GM12864 (cell line): ENCODE measurements at regions not wholly inside any gene's neighbourhood (a gene's known extent, or its start where the extent isn't known, plus 50 kb on each side); places are given as distances from the start of the nearest gene placed in this dataset.

ENCODE experiments used
- DNase-seq: peaks from one replicate; pipeline ENCODE4 v3.0.0-alpha.2; 2011; ENCODE audit warnings: low read depth
- H3K4me3 ChIP-seq: 2 replicates; pipeline ENCODE4 v1.5.1; 2011; ENCODE audit warnings: mild to moderate bottlenecking, low read depth, low read length, control low read depth
- TF ChIP-seq, protein P1 (sequence below): IDR thresholded peaks from 2 replicates; pipeline ENCODE4 v1.5.1; 2011; ENCODE audit warnings: low read depth, mild to moderate bottlenecking, moderate library complexity, low read length, control low read depth, inconsistent platforms; ENCODE audit errors: missing control alignments

DNA sequence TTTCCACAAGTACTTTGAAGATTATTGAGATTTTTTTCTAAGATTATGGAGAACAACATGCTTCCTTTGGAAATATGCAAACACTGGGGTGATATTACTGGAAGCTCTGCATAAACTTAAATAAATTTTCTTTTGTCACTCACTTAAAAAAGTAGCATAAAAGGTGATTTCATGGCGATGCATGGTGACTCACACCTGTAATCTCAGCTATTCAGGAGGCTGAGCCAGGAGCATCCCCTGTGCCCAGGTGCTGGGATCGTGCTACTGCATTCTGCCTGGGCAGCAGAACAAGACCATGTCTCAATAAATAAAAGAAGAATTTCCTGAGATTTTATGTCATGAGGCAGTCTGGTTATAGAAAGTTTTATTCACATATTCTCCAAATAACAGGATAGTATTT is 679.1 kb upstream of the CDH2 start:
- no peak overlapping the region for H3K4me3 ChIP-seq
- TF ChIP-seq, protein P1, sequence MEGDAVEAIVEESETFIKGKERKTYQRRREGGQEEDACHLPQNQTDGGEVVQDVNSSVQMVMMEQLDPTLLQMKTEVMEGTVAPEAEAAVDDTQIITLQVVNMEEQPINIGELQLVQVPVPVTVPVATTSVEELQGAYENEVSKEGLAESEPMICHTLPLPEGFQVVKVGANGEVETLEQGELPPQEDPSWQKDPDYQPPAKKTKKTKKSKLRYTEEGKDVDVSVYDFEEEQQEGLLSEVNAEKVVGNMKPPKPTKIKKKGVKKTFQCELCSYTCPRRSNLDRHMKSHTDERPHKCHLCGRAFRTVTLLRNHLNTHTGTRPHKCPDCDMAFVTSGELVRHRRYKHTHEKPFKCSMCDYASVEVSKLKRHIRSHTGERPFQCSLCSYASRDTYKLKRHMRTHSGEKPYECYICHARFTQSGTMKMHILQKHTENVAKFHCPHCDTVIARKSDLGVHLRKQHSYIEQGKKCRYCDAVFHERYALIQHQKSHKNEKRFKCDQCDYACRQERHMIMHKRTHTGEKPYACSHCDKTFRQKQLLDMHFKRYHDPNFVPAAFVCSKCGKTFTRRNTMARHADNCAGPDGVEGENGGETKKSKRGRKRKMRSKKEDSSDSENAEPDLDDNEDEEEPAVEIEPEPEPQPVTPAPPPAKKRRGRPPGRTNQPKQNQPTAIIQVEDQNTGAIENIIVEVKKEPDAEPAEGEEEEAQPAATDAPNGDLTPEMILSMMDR: no peak
- no peak for DNase-seq

DNA sequence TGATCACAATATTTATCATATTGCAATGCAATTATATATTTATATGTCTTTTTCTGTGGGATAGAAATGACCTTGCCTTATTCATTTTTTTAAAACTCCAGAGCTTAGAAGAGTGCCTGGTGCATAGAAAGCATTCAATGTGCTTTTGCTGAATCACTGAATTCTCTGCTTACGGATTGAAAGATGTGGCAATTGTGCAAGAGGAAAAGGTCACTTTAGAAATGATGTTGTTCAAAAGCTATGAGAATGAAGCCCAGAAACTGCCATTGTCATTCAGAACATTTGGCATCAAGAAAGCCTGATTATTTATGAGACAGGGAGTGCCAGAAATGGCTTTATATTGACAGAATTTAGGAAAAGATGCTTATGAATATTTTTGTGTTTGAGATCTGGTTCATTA is 678.6 kb upstream of the CDH2 start:
- no peak for DNase-seq
- H3K4me3 ChIP-seq: no peak overlapping the region
- TF ChIP-seq, protein P1: no peak

DNA sequence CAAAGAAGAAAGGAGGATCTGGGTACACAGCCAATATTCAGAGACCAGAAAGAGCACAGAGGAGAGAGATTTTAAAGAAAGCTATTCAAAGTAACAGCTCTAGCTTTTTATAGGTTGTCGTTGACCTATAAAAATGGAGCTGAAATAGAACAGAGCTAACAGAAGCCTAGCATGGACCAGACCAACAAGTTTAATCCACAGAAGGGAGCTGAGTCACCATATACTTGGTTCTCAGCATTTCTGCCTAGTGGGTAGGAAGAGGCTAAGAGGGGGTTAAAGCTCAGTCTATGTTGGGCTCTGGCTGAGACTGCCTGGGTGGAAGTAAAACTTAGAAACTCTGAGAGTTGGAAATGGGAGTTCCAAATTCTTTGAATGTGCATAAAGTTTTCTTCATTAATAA is 678.0 kb upstream of the CDH2 start:
- TF ChIP-seq, protein P1: no peak
- no peak for DNase-seq

DNA sequence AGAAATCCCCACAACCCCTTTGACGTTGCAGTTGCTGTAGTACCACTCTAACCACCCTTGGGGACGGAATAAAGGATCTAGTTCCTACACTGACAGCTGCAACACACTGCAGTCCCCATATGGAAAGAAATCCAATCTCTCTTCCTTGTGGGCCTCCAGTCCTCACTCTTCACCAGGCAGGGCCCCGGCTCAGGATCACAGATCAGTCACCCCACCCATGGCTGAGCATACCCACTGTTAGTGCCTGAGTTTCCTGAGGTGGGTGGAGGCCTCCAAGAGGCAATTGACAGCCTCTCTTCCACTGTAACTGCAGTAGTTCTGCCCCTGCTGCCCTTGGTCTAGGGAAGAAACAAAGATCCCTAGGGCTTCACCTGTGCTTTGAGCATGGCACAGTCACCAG is 670.0 kb upstream of the CDH2 start:
- TF ChIP-seq, protein P1: no peak
- no peak for DNase-seq
- H3K4me3 ChIP-seq: no peak overlapping the region

More for the DNA sequence above, 678.0 kb upstream of the CDH2 start:
- no peak overlapping the region for H3K4me3 ChIP-seq

DNA sequence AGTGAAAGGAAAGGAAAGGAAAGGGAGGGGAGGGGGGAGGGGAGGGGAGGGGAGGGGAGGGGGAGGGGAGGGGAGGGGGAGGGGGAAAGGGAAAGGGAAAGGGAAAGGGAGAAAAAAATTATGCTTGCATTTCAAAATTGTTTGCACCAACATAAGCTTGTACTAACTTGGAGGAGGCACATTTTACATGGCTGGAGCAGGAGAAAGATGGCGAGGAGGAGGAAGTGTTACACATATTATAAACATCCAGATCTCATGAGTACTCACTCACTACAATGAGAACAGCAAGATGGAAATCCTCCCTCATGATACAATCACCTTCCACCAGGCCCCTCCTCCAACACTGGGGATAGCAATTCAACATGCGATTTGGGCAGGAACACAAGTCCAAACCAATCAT is 660.2 kb upstream of the CDH2 start:
- DNase-seq: no peak
- no peak overlapping the region for H3K4me3 ChIP-seq
- TF ChIP-seq, protein P1: no peak

DNA sequence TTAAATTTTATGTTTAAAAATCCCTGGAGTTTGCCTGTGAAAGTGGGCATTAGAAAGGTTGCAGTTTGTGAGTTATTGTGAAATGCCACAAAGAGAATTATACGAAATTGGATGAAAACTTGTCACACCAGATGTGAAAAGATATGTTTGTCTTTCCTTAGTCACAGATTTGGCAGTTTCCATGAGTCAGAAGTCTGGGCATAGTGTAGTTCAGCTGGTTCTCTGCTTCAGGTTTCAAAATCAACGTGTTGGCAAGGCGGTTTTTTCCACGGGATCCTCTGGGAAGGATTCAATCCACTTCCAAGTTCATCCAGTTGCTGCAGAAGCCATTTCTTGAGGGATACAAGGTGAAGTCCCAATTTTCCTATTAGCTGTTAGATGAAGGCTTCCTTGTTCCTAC is 658.0 kb upstream of the CDH2 start:
- DNase-seq: no peak
- H3K4me3 ChIP-seq: no peak overlapping the region
- TF ChIP-seq, protein P1: no peak

DNA sequence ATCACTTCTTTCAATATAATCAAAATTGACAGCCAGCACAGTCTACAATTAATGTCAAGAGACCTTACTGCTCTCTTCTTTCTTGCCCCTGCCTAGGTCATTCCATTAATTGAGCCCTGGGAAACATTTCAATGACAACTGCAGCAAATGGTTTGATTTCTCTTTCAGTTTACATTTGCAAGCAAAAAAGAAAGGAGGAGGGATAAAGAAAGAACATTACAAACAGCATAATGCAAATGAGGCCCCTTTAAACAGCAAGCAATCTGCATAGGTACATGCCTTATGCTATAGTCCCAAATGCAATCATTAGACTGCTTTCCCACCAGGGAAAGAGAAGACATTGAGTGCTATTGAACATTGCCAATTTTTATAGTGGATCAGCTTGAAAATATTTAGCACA is 655.0 kb upstream of the CDH2 start:
- no peak for DNase-seq
- TF ChIP-seq, protein P1: no peak
- H3K4me3 ChIP-seq: no peak overlapping the region
